A549 (cell line): ENCODE measurements at regions not wholly inside any gene's neighbourhood (a gene's known extent, or its start where the extent isn't known, plus 50 kb on each side); places are given as distances from the start of the nearest gene placed in this dataset.
"Not testable (repeated sequence)": the region's sequence is repeated elsewhere in the genome, so short reads cannot be mapped to it uniquely, and the experiment has no call there.

Experiments
- ATAC-seq, 2 experiments: fragments of 200-7000 bp in 1 of 2; fragments of >200 bp in 1 of 2; cut with Nextera tagmentation in 1 of 2; cut with Tn5 transposase in 1 of 2; 3 replicates each; pipeline versions ENCODE4 v1.8.0 to v1.9.1; 2018 to 2020; ENCODE audit warnings: mild to moderate bottlenecking in 1 of 2, moderate library complexity in 1 of 2
- CTCF ChIA-PET: fragments of 300-600 bp; sonication (Branson Sonifier 250); formaldehyde crosslinking; extraction: SDS; loops from one replicate; lab custom pipeline; 2021; ENCODE audit warnings: antibody characterized with exemption, inconsistent platforms; lab: Yijun Ruan, JAX
- POLR2A ChIA-PET: fragments of 350-600 bp; formaldehyde crosslinking; extraction: SDS; loops from one replicate; lab custom pipeline; 2021; ENCODE audit warnings: antibody characterized with exemption, inconsistent platforms; lab: Yijun Ruan, JAX
- DNase-seq, 2 experiments: peaks; one replicate each; pipeline versions ENCODE4 v3.0.0 to v3.0.0-alpha.2; 2011 to 2016; ENCODE audit warnings: low read depth in 1 of 2, low spot score in 1 of 2
- FAIRE-seq: peaks from 2 replicates; lab custom pipeline; 2011; peaks lifted over from hg19 to GRCh38; lab: Jason Lieb, UNC
- H3K27ac ChIP-seq, 2 experiments: fragments of >200 bp; sonication (Bioruptor Twin); formaldehyde crosslinking; 3 replicates each; pipeline ENCODE4 v1.5.1; 2016 to 2017
- H3K4me1 ChIP-seq: fragments of >200 bp; sonication (Bioruptor Twin); formaldehyde crosslinking; 3 replicates; pipeline ENCODE4 v1.6.1; 2016
- H3K4me2 ChIP-seq: fragments of >200 bp; sonication (Bioruptor Twin); formaldehyde crosslinking; 3 replicates; pipeline ENCODE4 v1.6.1; 2016
- H3K4me3 ChIP-seq: fragments of >200 bp; sonication (Bioruptor Twin); formaldehyde crosslinking; 3 replicates; pipeline ENCODE4 v1.5.1; 2016
- H3K9me3 ChIP-seq: fragments of >200 bp; sonication (Bioruptor Twin); formaldehyde crosslinking; 3 replicates; pipeline ENCODE4 v1.6.1; 2016
- BHLHE40 ChIP-seq: IDR thresholded peaks from 2 replicates; pipeline ENCODE4 v1.6.1; 2012; ENCODE audit warnings: low read depth, low read length, inconsistent platforms
- CHD2 ChIP-seq: fragments of 150-350 bp; IDR thresholded peaks from 2 replicates; pipeline ENCODE4 v1.6.1; 2014; ENCODE audit warnings: low read length; ENCODE audit not compliant: partially characterized antibody
- EP300 ChIP-seq, 2 experiments: fragments of >200 bp; sonication (Bioruptor Twin); formaldehyde crosslinking; IDR thresholded peaks; 2 replicates in 1 of 2; 3 replicates in 1 of 2; pipeline ENCODE4 v1.6.1; 2016 to 2017
- GATA3 ChIP-seq: IDR thresholded peaks from 2 replicates; pipeline ENCODE4 v1.6.1; 2012; ENCODE audit warnings: borderline replicate concordance
- HDAC2 ChIP-seq: fragments of 200-600 bp; sonication (generic); IDR thresholded peaks from 2 replicates; pipeline ENCODE4 v1.6.1; 2016
- HES2 ChIP-seq: fragments of >200 bp; sonication (Bioruptor Twin); formaldehyde crosslinking; IDR thresholded peaks from 2 replicates; pipeline ENCODE4 v1.6.1; 2016
- HMGXB4 ChIP-seq: fragments of 250-450 bp; sonication (Bioruptor Pico); IDR thresholded peaks from 2 replicates; pipeline ENCODE4 v1.5.0; 2021; ENCODE audit warnings: mild to moderate bottlenecking, moderate library complexity, borderline replicate concordance
- HOXB13 ChIP-seq: fragments of 250-450 bp; sonication (Bioruptor Pico); IDR thresholded peaks from 2 replicates; pipeline ENCODE4 v1.5.0; 2020; ENCODE audit warnings: low read depth, mild to moderate bottlenecking, moderate library complexity
- HOXB5 ChIP-seq: fragments of 250-450 bp; sonication (Bioruptor Pico); IDR thresholded peaks from 2 replicates; pipeline ENCODE4 v1.5.0; 2020; ENCODE audit warnings: mild to moderate bottlenecking, moderate library complexity
- JUNB ChIP-seq: fragments of >200 bp; sonication (Bioruptor Twin); formaldehyde crosslinking; IDR thresholded peaks from 2 replicates; pipeline ENCODE4 v1.6.1; 2016
- MAFK ChIP-seq: fragments of 450-650 bp; IDR thresholded peaks from 2 replicates; pipeline ENCODE4 v1.6.1; 2014; ENCODE audit not compliant: partially characterized antibody
- MAX ChIP-seq: IDR thresholded peaks from 2 replicates; pipeline ENCODE4 v1.6.1; 2012
- NPAS2 ChIP-seq: fragments of 250-450 bp; sonication (Bioruptor Pico); IDR thresholded peaks from 2 replicates; pipeline ENCODE4 v1.8.0; 2022; ENCODE audit warnings: mild to moderate bottlenecking, moderate library complexity, borderline replicate concordance
- NR3C1 ChIP-seq: fragments of >200 bp; sonication (Bioruptor Twin); formaldehyde crosslinking; IDR thresholded peaks from 3 replicates; pipeline ENCODE4 v1.6.1; 2017
- PHF8 ChIP-seq: fragments of 200-600 bp; sonication (generic); IDR thresholded peaks from 2 replicates; pipeline ENCODE4 v1.6.1; 2016; ENCODE audit warnings: low read depth, mild to moderate bottlenecking, antibody characterized with exemption, moderate library complexity, borderline replicate concordance
- POLR2A ChIP-seq: IDR thresholded peaks from 2 replicates; pipeline ENCODE4 v1.6.1; 2012; ENCODE audit warnings: mild to moderate bottlenecking, low read length
- RCOR1 ChIP-seq: fragments of 150-350 bp; IDR thresholded peaks from 2 replicates; pipeline ENCODE4 v1.6.1; 2014; ENCODE audit warnings: antibody characterized with exemption, low read length, low read depth
- REST ChIP-seq: fragments of 200-600 bp; sonication (generic); IDR thresholded peaks from 2 replicates; pipeline ENCODE4 v1.6.1; 2016; ENCODE audit warnings: antibody characterized with exemption, mild to moderate bottlenecking, moderate library complexity
- SREBF2 ChIP-seq: fragments of 450-650 bp; IDR thresholded peaks from 2 replicates; pipeline ENCODE4 v1.6.1; 2014; ENCODE audit warnings: mild to moderate bottlenecking, moderate library complexity
- TP53 ChIP-seq: fragments of 250-450 bp; sonication (Bioruptor Pico); IDR thresholded peaks from 2 replicates; pipeline ENCODE4 v1.5.0; 2021; ENCODE audit warnings: mild to moderate bottlenecking, moderate library complexity
- USF2 ChIP-seq: fragments of 450-650 bp; IDR thresholded peaks from 2 replicates; pipeline ENCODE4 v1.6.1; 2014; ENCODE audit warnings: antibody characterized with exemption
- ZC3H11A ChIP-seq: fragments of 450-650 bp; IDR thresholded peaks from 2 replicates; pipeline ENCODE4 v1.6.1; 2014; ENCODE audit warnings: antibody characterized with exemption, mild to moderate bottlenecking
- WGBS: methylation state at CpG from one replicate; pipeline ENCODE4 v1.1.6; 2017; ENCODE audit errors: missing lambda C conversion rate; 5-methylcytosine and 5-hydroxymethylcytosine counted together

- CTCF ChIA-PET: interaction anchor here (1.1 to 4.4 kb wide), 5 partner anchors 12 to 287 kb away, joined by 3 to 25 read pairs (median 3); no protein-coding TSS in a partner anchor
- no peak for ATAC-seq
- no peaks in the 10 kb centered on the region for H3K9me3 ChIP-seq
- TF ChIP-seq NPAS2 (CRISPR knock-in tag) (no peak), PHF8 (no peak), HES2 (no peak), POLR2A (no peak), SREBF2 (no peak), BHLHE40 (no peak), RCOR1 (no peak), MAX (no peak), CHD2 (no peak)
- TF ChIP-seq, all 56 proteins: peak for 0
- no peak overlapping the region for H3K4me2 ChIP-seq
- H3K4me3 ChIP-seq: no peak overlapping the region
- POLR2A ChIA-PET: no interaction called here
- WGBS: 95% methylated on average over 8 of the region's 8 CpGs
- H3K27ac ChIP-seq: no peak overlapping the region
- no peaks in the 10 kb centered on the region for H3K4me1 ChIP-seq
- FAIRE-seq (no peak), DNase-seq (no peak)
These were observed 73.7 kb downstream of the PRR15 start for GRCh38 chr7:29637374-29637773.

GRCh38 chr7:29638841-29639240 lies 75.2 kb downstream of the PRR15 start:
- CTCF ChIA-PET: interaction anchor here (0.9 to 1.3 kb wide), 2 partner anchors 29 to 109 kb away, joined by 3 read pairs; no protein-coding TSS in a partner anchor
- H3K27ac ChIP-seq, DNase-seq, H3K4me2 ChIP-seq, ATAC-seq, H3K4me3 ChIP-seq, POLR2A ChIA-PET, H3K9me3 ChIP-seq, H3K4me1 ChIP-seq, FAIRE-seq: not testable (repeated sequence)
- 96% methylated on average over 3 of the region's 3 CpGs for WGBS

- Histone ChIP-seq H3K27ac (no peak overlapping the region), H3K9me3 (no peaks in the 10 kb centered on the region), H3K4me3 (no peak overlapping the region), H3K4me1 (no peaks in the 10 kb centered on the region), H3K4me2 (no peak overlapping the region)
- TF ChIP-seq HDAC2 (no peak), USF2 (no peak), HOXB5 (no peak), TP53 (CRISPR knock-in tag) (no peak), GATA3 (no peak), HOXB13 (CRISPR knock-in tag) (no peak), EP300 (IDR thresholded peaks at IDR 0.05) (no peak), REST (no peak), HMGXB4 (CRISPR knock-in tag) (no peak), SREBF2 (no peak), JUNB (no peak), MAFK (no peak), ZC3H11A (no peak), NR3C1 (no peak), BHLHE40 (no peak)
- DNase-seq (no peak), FAIRE-seq (no peak), ATAC-seq (no peak)
- ChIA-PET POLR2A (no interaction called here), CTCF (interaction anchor here (0.7 to 1.3 kb wide), 3 partner anchors 29 to 109 kb away, joined by 3 read pairs; no protein-coding TSS in a partner anchor)
- WGBS: 88% methylated on average over 5 of the region's 5 CpGs
These were observed 75.8 kb downstream of the PRR15 start for GRCh38 chr7:29639386-29639785.
